ENCODE measurements at regions not wholly inside any gene's neighbourhood (a gene's known extent, or its start where the extent isn't known, plus 50 kb on each side); places are given as distances from the start of the nearest gene placed in this dataset.

GRCh38 chr4:162510937-162511336 lies 347.1 kb upstream of the FSTL5 start:
- no peak overlapping the region for H3K27ac Mint-ChIP-seq
- H3K36me3 Mint-ChIP-seq (ENCODE audit: low read depth), result no peaks in the 10 kb centered on the region
- Histone ChIP-seq H3K4me1 (ENCODE audit: control insufficient read depth, insufficient read depth, low read length) (no peaks in the 10 kb centered on the region), H3K27me3 (ENCODE audit: control insufficient read depth, insufficient read depth, low read length, poor library complexity, severe bottlenecking) (no peaks in the 10 kb centered on the region), H3K27ac (ENCODE audit: low read depth, low read length) (no peak overlapping the region), H3K4me3 (ENCODE audit: low read length) (no peak overlapping the region), H3K36me3 (ENCODE audit: control insufficient read depth, insufficient read depth, low read length) (no peaks in the 10 kb centered on the region), H3K9ac (ENCODE audit: extremely low read depth, low read length, poor library complexity, severe bottlenecking) (no peak overlapping the region), H3K9me3 (ENCODE audit: control insufficient read depth, low read length) (no peaks in the 10 kb centered on the region)
- no peak overlapping the region for H3K4me3 Mint-ChIP-seq
- no peaks in the 10 kb centered on the region for H3K27me3 Mint-ChIP-seq (ENCODE audit: insufficient read depth)
- H3K4me1 Mint-ChIP-seq, result peaks cover 7% of the 10 kb centered on the region
- no peaks in the 10 kb centered on the region for H3K9me3 Mint-ChIP-seq
- TF ChIP-seq CTCF (conservative IDR thresholded peaks at IDR 0.05), result no peak
- no peak for DNase-seq
- 94 to 96% methylated on average over 2 to 3 of the region's 3 CpGs for WGBS, 2 experiments (ENCODE audit: insufficient coverage in 1 of 2, insufficient read length in 1 of 2)

- WGBS, 2 experiments (ENCODE audit: insufficient coverage in 1 of 2, insufficient read length in 1 of 2), result 79 to 92% methylated on average over 3 to 4 of the region's 4 CpGs
- Mint-ChIP-seq H3K4me3 (no peak overlapping the region), H3K27ac (peak overlapping the region; percentile 39), H3K4me1 (peaks cover 7% of the 10 kb centered on the region), H3K36me3 (ENCODE audit: low read depth) (no peaks in the 10 kb centered on the region), H3K9me3 (no peaks in the 10 kb centered on the region), H3K27me3 (ENCODE audit: insufficient read depth) (no peaks in the 10 kb centered on the region)
- Histone ChIP-seq H3K27me3 (ENCODE audit: control insufficient read depth, insufficient read depth, low read length, poor library complexity, severe bottlenecking) (no peaks in the 10 kb centered on the region), H3K36me3 (ENCODE audit: control insufficient read depth, insufficient read depth, low read length) (no peaks in the 10 kb centered on the region), H3K4me3 (ENCODE audit: low read length) (no peak overlapping the region), H3K4me1 (ENCODE audit: control insufficient read depth, insufficient read depth, low read length) (no peaks in the 10 kb centered on the region), H3K27ac (ENCODE audit: low read depth, low read length) (no peak overlapping the region), H3K9me3 (ENCODE audit: control insufficient read depth, low read length) (no peaks in the 10 kb centered on the region), H3K9ac (ENCODE audit: extremely low read depth, low read length, poor library complexity, severe bottlenecking) (no peak overlapping the region)
- TF ChIP-seq CTCF (conservative IDR thresholded peaks at IDR 0.05), result peak; percentile 23
- no peak for DNase-seq
Observed at GRCh38 chr4:162510115-162510514, 346.3 kb upstream of the FSTL5 start.

- no peaks in the 10 kb centered on the region for H3K27me3 Mint-ChIP-seq (ENCODE audit: insufficient read depth)
- DNase-seq, result no peak
- H3K9ac ChIP-seq (ENCODE audit: extremely low read depth, low read length, poor library complexity, severe bottlenecking), result no peak overlapping the region
- H3K4me3 ChIP-seq (ENCODE audit: low read length), result no peak overlapping the region
- H3K27me3 ChIP-seq (ENCODE audit: control insufficient read depth, insufficient read depth, low read length, poor library complexity, severe bottlenecking), result no peaks in the 10 kb centered on the region
- no peak for TF ChIP-seq CTCF (conservative IDR thresholded peaks at IDR 0.05)
- no peak overlapping the region for H3K4me3 Mint-ChIP-seq
- H3K36me3 Mint-ChIP-seq (ENCODE audit: low read depth), result no peaks in the 10 kb centered on the region
- no peaks in the 10 kb centered on the region for H3K9me3 Mint-ChIP-seq
- H3K36me3 ChIP-seq (ENCODE audit: control insufficient read depth, insufficient read depth, low read length), result no peaks in the 10 kb centered on the region
- no peaks in the 10 kb centered on the region for H3K4me1 ChIP-seq (ENCODE audit: control insufficient read depth, insufficient read depth, low read length)
- no peak overlapping the region for H3K27ac ChIP-seq (ENCODE audit: low read depth, low read length)
- no peak overlapping the region for H3K27ac Mint-ChIP-seq
- no peaks in the 10 kb centered on the region for H3K9me3 ChIP-seq (ENCODE audit: control insufficient read depth, low read length)
- peaks cover 7% of the 10 kb centered on the region for H3K4me1 Mint-ChIP-seq
- 95% methylated on average over 1 of the region's 1 CpG; no CpG with 5 or more reads in 1 of the 2 experiments for WGBS, 2 experiments (ENCODE audit: insufficient coverage in 1 of 2, insufficient read length in 1 of 2)
Observed at GRCh38 chr4:162509333-162509732, 345.5 kb upstream of the FSTL5 start.

All from endodermal cell (in vitro differentiated cells).